SK-N-SH (cell line): ENCODE measurements at regions not wholly inside any gene's neighbourhood (a gene's known extent, or its start where the extent isn't known, plus 50 kb on each side); places are given as distances from the start of the nearest gene placed in this dataset.

Experiments used
- CTCF ChIA-PET: fragments of 300-600, 350-600 bp; formaldehyde crosslinking; extraction: SDS; loops from one replicate; lab custom pipeline; 2021; lab: Yijun Ruan, JAX
- POLR2A ChIA-PET: fragments of 350-600 bp; sonication (Branson Sonifier 250); formaldehyde crosslinking; extraction: SDS; loops from one replicate; lab custom pipeline; 2020; ENCODE audit warnings: antibody characterized with exemption, inconsistent platforms; lab: Yijun Ruan, JAX
- DNase-seq: peaks from one replicate; pipeline ENCODE4 v3.0.0; 2012
- H2AFZ ChIP-seq: fragments of 200-600 bp; sonication (generic); 2 replicates; pipeline ENCODE4 v1.8.1; 2016; ENCODE audit warnings: antibody characterized with exemption, mild to moderate bottlenecking, low read depth
- H3F3A ChIP-seq: fragments of 200-600 bp; sonication (generic); replicated peaks from 2 replicates; pipeline ENCODE3; 2016; ENCODE audit warnings: antibody characterized with exemption, mild to moderate bottlenecking; ENCODE audit not compliant: insufficient read depth
- H3K27ac ChIP-seq, 2 experiments: fragments of 200-500 bp in 1 of 2; fragments of 200-600 bp in 1 of 2; sonication (Bioruptor generic) in 1 of 2; sonication (generic), shearing (Covaris generic) in 1 of 2; 2 replicates each; pipeline versions ENCODE4 v1.5.1 to v1.6.1; 2014 to 2016; ENCODE audit warnings: low read depth in 2 of 2, inconsistent platforms in 1 of 2, low read length in 1 of 2, mild to moderate bottlenecking in 1 of 2, mixed read lengths in 1 of 2
- H3K27me3 ChIP-seq: fragments of 200-600 bp; sonication (generic), shearing (Covaris generic); 2 replicates; pipeline ENCODE4 v1.6.1; 2016; ENCODE audit warnings: mixed run types; ENCODE audit not compliant: insufficient read depth
- H3K36me3 ChIP-seq, 2 experiments: fragments of 200-500 bp in 1 of 2; fragments of 200-600 bp in 1 of 2; sonication (Bioruptor generic) in 1 of 2; sonication (generic) in 1 of 2; replicated peaks in 1 of 2; 2 replicates each; pipeline versions ENCODE3 to v1.5.1; 2014 to 2016; ENCODE audit warnings: low read length in 1 of 2, mild to moderate bottlenecking in 1 of 2; ENCODE audit not compliant: insufficient read depth in 2 of 2, control insufficient read depth in 1 of 2
- H3K4me1 ChIP-seq, 2 experiments: fragments of 200-500 bp in 1 of 2; fragments of 200-600 bp in 1 of 2; sonication (Bioruptor generic) in 1 of 2; sonication (generic), shearing (Covaris generic) in 1 of 2; 2 replicates each; pipeline versions ENCODE4 v1.5.1 to v1.6.1; 2014 to 2016; ENCODE audit warnings: low read depth in 1 of 2, low read length in 1 of 2, mixed run types in 1 of 2; ENCODE audit not compliant: insufficient read depth in 2 of 2, control insufficient read depth in 1 of 2
- H3K4me2 ChIP-seq: fragments of 200-600 bp; sonication (generic), shearing (Covaris generic); 2 replicates; pipeline ENCODE4 v1.6.1; 2017; ENCODE audit warnings: mixed run types
- H3K4me3 ChIP-seq, 2 experiments: fragments of 200-500 bp in 1 of 2; fragments of 200-600 bp in 1 of 2; sonication (Bioruptor generic) in 1 of 2; sonication (generic), shearing (Covaris generic) in 1 of 2; 2 replicates each; pipeline versions ENCODE4 v1.5.1 to v1.8.1; 2014 to 2016; ENCODE audit warnings: low read depth in 2 of 2, inconsistent platforms in 1 of 2, low read length in 1 of 2, mild to moderate bottlenecking in 1 of 2, mixed read lengths in 1 of 2, moderate library complexity in 1 of 2
- H3K79me2 ChIP-seq: fragments of 200-600 bp; sonication (generic); 2 replicates; pipeline ENCODE4 v1.8.1; 2017; ENCODE audit warnings: mild to moderate bottlenecking; ENCODE audit not compliant: insufficient read depth
- H3K9ac ChIP-seq: fragments of 200-600 bp; sonication (generic); 2 replicates; pipeline ENCODE4 v1.6.1; 2017; ENCODE audit warnings: mixed run types
- H3K9me2 ChIP-seq: fragments of 200-600 bp; sonication (generic); 2 replicates; pipeline ENCODE4 v1.6.1; 2017; ENCODE audit warnings: mixed run types
- H3K9me3 ChIP-seq: fragments of 200-600 bp; sonication (generic); 2 replicates; pipeline ENCODE4 v1.6.1; 2017; ENCODE audit warnings: mixed run types, mild to moderate bottlenecking, moderate library complexity
- H4K20me1 ChIP-seq: fragments of 200-600 bp; sonication (generic); 2 replicates; pipeline ENCODE4 v1.6.1; 2017; ENCODE audit warnings: mild to moderate bottlenecking, mixed run types; ENCODE audit not compliant: insufficient read depth
- CHD2 ChIP-seq: fragments of 150-350 bp; IDR thresholded peaks from 2 replicates; pipeline ENCODE4 v1.6.1; 2018; ENCODE audit warnings: low read length; ENCODE audit not compliant: partially characterized antibody
- CTCF ChIP-seq: fragments of 200-600 bp; sonication (generic); IDR thresholded peaks from 2 replicates; pipeline ENCODE4 v1.6.1; 2017; ENCODE audit warnings: antibody characterized with exemption, mild to moderate bottlenecking, moderate library complexity
- ELF1 ChIP-seq: IDR thresholded peaks from 2 replicates; pipeline ENCODE4 v1.4.0; 2012
- FOXJ3 ChIP-seq: sonication (generic); formaldehyde crosslinking; IDR thresholded peaks from 2 replicates; pipeline ENCODE4 v1.5.1; 2020; ENCODE audit warnings: mild to moderate bottlenecking, missing genetic modification reagents
- FOXM1 ChIP-seq: IDR thresholded peaks from 2 replicates; pipeline ENCODE4 v1.4.0; 2012; ENCODE audit warnings: low read depth, mild to moderate bottlenecking
- GATA2 ChIP-seq: sonication (generic); formaldehyde crosslinking; IDR thresholded peaks from 2 replicates; pipeline ENCODE4 v1.5.0; 2020; ENCODE audit warnings: mild to moderate bottlenecking, missing genetic modification reagents
- JUND ChIP-seq: IDR thresholded peaks from 2 replicates; pipeline ENCODE4 v1.4.0; 2012
- MEF2A ChIP-seq: IDR thresholded peaks from 2 replicates; pipeline ENCODE4 v1.4.0; 2012; ENCODE audit warnings: low read depth, borderline replicate concordance
- NFIC ChIP-seq: IDR thresholded peaks from 2 replicates; pipeline ENCODE4 v1.4.0; 2012; ENCODE audit warnings: borderline replicate concordance
- NRF1 ChIP-seq: IDR thresholded peaks from 2 replicates; pipeline ENCODE4 v1.6.1; 2012; ENCODE audit warnings: low read depth, mild to moderate bottlenecking, low read length
- POLR2AphosphoS5 ChIP-seq: IDR thresholded peaks from 2 replicates; pipeline ENCODE4 v1.6.1; 2012; ENCODE audit warnings: low read depth, low read length
- RAD21 ChIP-seq: IDR thresholded peaks from 2 replicates; pipeline ENCODE4 v1.6.1; 2012; ENCODE audit warnings: mild to moderate bottlenecking, low read length
- RCOR1 ChIP-seq: fragments of 150-350 bp; IDR thresholded peaks from 2 replicates; pipeline ENCODE4 v1.6.1; 2017; ENCODE audit warnings: antibody characterized with exemption, low read length
- RFX5 ChIP-seq: IDR thresholded peaks from 2 replicates; pipeline ENCODE4 v1.6.1; 2012; ENCODE audit warnings: mild to moderate bottlenecking, improper control_type of control experiment, low read length
- RXRA ChIP-seq: IDR thresholded peaks from 2 replicates; pipeline ENCODE4 v1.4.0; 2012; ENCODE audit warnings: low read depth, mild to moderate bottlenecking, borderline replicate concordance
- SMC3 ChIP-seq: IDR thresholded peaks from 2 replicates; pipeline ENCODE4 v1.6.1; 2012; ENCODE audit warnings: low read depth, low read length, improper control_type of control experiment
- TAF1 ChIP-seq: IDR thresholded peaks from 2 replicates; pipeline ENCODE4 v1.6.1; 2012; ENCODE audit warnings: low read depth, mild to moderate bottlenecking, low read length, moderate library complexity, borderline replicate concordance
- TCF12 ChIP-seq: IDR thresholded peaks from 2 replicates; pipeline ENCODE4 v1.4.0; 2012
- USF1 ChIP-seq: IDR thresholded peaks from 2 replicates; pipeline ENCODE4 v1.4.0; 2012; ENCODE audit warnings: low read depth, borderline replicate concordance
- USF2 ChIP-seq: fragments of 150-350 bp; IDR thresholded peaks from 2 replicates; pipeline ENCODE4 v1.6.1; 2017; ENCODE audit warnings: antibody characterized with exemption, low read length, low read depth, borderline replicate concordance
- ZBTB33 ChIP-seq: IDR thresholded peaks from 2 replicates; pipeline ENCODE4 v1.4.0; 2012; ENCODE audit warnings: low read depth, borderline replicate concordance
- WGBS: methylation state at CpG from one replicate; pipeline ENCODE4 v1.1.6; 2017; ENCODE audit warnings: low lambda C conversion rate; 5-methylcytosine and 5-hydroxymethylcytosine counted together

- no peak overlapping the region for H3K4me3 ChIP-seq
- H3F3A ChIP-seq: no peaks in the 10 kb centered on the region
- 0 out of 2 replicates have a peak, but pooled peaks cover 6% of the 10 kb centered on the region for H3K27me3 ChIP-seq
- no peaks in the 10 kb centered on the region for H4K20me1 ChIP-seq
- H3K36me3 ChIP-seq: no peaks in the 10 kb centered on the region
- H2AFZ ChIP-seq: no peak overlapping the region
- ChIA-PET CTCF (no interaction called here), POLR2A (no interaction called here)
- WGBS: 6% methylated on average over 2 of the region's 2 CpGs
- no peak overlapping the region for H3K4me2 ChIP-seq
- no peak for DNase-seq
- no peak overlapping the region for H3K27ac ChIP-seq
- H3K9me2 ChIP-seq: no peaks in the 10 kb centered on the region
- no peaks in the 10 kb centered on the region for H3K9me3 ChIP-seq
- no peaks in the 10 kb centered on the region for H3K79me2 ChIP-seq
- TF ChIP-seq RFX5 (no peak), TCF12 (no peak), MEF2A (no peak), POLR2AphosphoS5 (no peak), USF2 (no peak), TAF1 (no peak), ELF1 (no peak)
- H3K4me1 ChIP-seq: no peaks in the 10 kb centered on the region
- no peak overlapping the region for H3K9ac ChIP-seq
Observed at GRCh38 chr14:22159957-22160356, 429.1 kb downstream of the DAD1 start.

- Histone ChIP-seq H4K20me1 (no peaks in the 10 kb centered on the region), H3K9me2 (no peaks in the 10 kb centered on the region), H2AFZ (no peak overlapping the region), H3K4me2 (no peak overlapping the region), H3K9me3 (no peaks in the 10 kb centered on the region), H3K4me3 (no peak overlapping the region), H3K79me2 (no peaks in the 10 kb centered on the region), H3K9ac (no peak overlapping the region), H3K27me3 (no peaks in the 10 kb centered on the region), H3F3A (no peaks in the 10 kb centered on the region), H3K27ac (no peak overlapping the region), H3K36me3 (no peaks in the 10 kb centered on the region), H3K4me1 (no peaks in the 10 kb centered on the region)
- ChIA-PET POLR2A (no interaction called here), CTCF (no interaction called here)
- no peak for DNase-seq
- TF ChIP-seq TAF1 (no peak), FOXM1 (no peak), RFX5 (no peak), CHD2 (no peak), FOXJ3 (no peak)
- 9% methylated on average over 3 of the region's 3 CpGs for WGBS
Observed at GRCh38 chr14:22159099-22159498, 429.9 kb downstream of the DAD1 start.

- no peak overlapping the region for H3K4me3 ChIP-seq
- WGBS: 4% methylated on average over 1 of the region's 1 CpG
- ChIA-PET CTCF (no interaction called here), POLR2A (no interaction called here)
- no peaks in the 10 kb centered on the region for H3F3A ChIP-seq
- no peak overlapping the region for H3K4me2 ChIP-seq
- no peaks in the 10 kb centered on the region for H3K79me2 ChIP-seq
- no peak overlapping the region for H3K27ac ChIP-seq
- H3K9me2 ChIP-seq: no peaks in the 10 kb centered on the region
- H3K27me3 ChIP-seq: no peaks in the 10 kb centered on the region
- no peaks in the 10 kb centered on the region for H4K20me1 ChIP-seq
- no peak overlapping the region for H2AFZ ChIP-seq
- H3K9me3 ChIP-seq: no peaks in the 10 kb centered on the region
- no peak overlapping the region for H3K9ac ChIP-seq
- no peak for DNase-seq
- no peaks in the 10 kb centered on the region for H3K36me3 ChIP-seq
- H3K4me1 ChIP-seq: no peaks in the 10 kb centered on the region
- TF ChIP-seq NRF1: no peak
- TF ChIP-seq GATA2 (CRISPR knock-in tag): no peak
- TF ChIP-seq MEF2A: no peak
- TF ChIP-seq RCOR1: no peak
- TF ChIP-seq SMC3: no peak
- no peak for TF ChIP-seq NFIC
- TF ChIP-seq USF1: no peak
- TF ChIP-seq ZBTB33: no peak
- TF ChIP-seq CTCF: no peak
- TF ChIP-seq RXRA: no peak
- no peak for TF ChIP-seq JUND
- no peak for TF ChIP-seq FOXM1
- no peak for TF ChIP-seq RAD21
Observed at GRCh38 chr14:22158560-22158959, 430.5 kb downstream of the DAD1 start.
